GM12872 (cell line): ENCODE measurements at regions not wholly inside any gene's neighbourhood (a gene's known extent, or its start where the extent isn't known, plus 50 kb on each side); places are given as distances from the start of the nearest gene placed in this dataset.

Experiments used
- CTCF ChIP-seq: IDR thresholded peaks from 3 replicates; pipeline ENCODE4 v1.5.1; 2011; ENCODE audit warnings: low read depth, mild to moderate bottlenecking, low read length, moderate library complexity; ENCODE audit not compliant: insufficient read depth

GRCh38 chr4:187865914-187866313 is 129.7 kb upstream of the ZFP42 start:
- no peak for TF ChIP-seq CTCF

DNA sequence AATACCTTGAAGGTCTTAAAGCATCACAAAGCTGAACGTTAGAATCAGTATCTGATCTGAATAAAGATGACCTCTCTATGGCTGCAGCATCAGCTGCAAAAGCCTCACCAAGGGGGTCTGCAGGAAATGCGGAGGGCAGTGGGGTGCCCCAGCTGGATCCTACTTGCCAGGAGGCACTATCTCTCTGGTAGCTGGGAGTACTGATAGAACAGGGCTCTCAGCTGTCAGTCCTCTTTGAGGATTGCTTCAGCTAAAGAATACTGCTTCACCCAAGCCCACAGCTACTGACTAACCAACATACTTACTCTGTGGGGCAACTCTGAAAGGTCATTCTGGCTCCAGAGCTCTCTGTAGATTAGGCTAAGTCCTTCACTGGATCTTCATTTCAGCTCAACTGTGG is 112.5 kb upstream of the ZFP42 start:
- TF ChIP-seq CTCF = no peak

GRCh38 chr4:187883836-187884475 is 111.6 kb upstream of the ZFP42 start:
- no peak for TF ChIP-seq CTCF

- no peak for TF ChIP-seq CTCF
Observed at GRCh38 chr4:187887906-187888305, 107.7 kb upstream of the ZFP42 start.

DNA sequence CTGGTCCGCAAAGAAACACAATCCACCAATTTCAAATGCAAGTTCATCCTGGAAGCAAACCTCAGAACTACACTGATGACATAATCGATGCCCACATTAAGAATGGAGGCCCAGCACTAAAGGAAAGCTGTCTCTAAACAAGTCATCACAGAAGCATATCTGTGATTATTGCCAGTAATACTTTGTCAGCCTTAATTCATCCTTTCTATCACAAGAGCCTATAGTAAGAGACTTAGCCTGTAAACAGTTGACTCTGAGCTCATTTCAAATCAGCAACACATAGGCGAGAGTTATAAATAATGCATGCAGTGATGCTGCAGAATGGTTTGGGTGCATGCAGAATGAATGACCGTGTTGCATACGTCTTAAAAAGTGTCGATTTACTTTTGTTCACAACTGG is 105.9 kb upstream of the ZFP42 start:
- TF ChIP-seq CTCF = no peak

GRCh38 chr4:187893418-187893817 is 102.2 kb upstream of the ZFP42 start:
- no peak for TF ChIP-seq CTCF

DNA sequence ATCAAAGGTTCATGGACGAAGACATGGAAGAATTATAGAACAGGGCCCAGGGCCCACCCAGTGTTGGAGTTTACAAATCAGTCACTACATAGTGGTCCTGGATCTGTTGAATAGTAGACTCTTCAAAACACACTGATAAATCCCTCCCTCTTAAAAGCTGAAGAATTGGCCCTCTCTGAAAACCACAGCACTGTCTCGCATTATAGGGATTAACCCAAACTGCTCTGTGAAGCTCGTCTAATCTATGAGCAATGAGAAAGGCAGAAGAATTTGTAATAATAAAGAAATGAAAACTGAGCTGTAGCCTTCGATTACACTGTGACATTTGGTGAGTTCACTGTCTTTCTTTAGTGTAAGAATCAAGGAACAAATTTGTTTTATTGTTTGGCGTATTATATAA is 92.5 kb upstream of the ZFP42 start:
- TF ChIP-seq CTCF = no peak

DNA sequence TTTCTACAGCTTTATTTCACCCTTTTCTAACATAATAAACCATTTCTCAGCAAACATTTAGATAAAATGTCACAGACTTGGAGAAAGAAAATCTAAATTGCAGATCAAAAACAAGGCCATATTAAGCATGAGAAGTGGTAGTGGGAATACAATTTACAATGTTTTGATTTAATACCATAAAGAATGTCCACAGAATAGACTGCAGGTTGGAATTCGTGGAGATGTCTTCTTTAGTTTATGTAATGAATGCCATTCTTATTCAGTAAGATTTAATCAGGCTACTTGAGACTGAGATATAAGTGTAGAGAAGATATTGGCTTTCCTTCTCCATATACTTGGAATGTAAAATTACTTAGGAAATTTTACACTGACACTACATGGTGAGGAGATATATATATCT is 91.9 kb upstream of the ZFP42 start:
- TF ChIP-seq CTCF = no peak
